GM12878 (cell line): ENCODE measurements at regions not wholly inside any gene's neighbourhood (a gene's known extent, or its start where the extent isn't known, plus 50 kb on each side); places are given as distances from the start of the nearest gene placed in this dataset.

Experiments used
- ATAC-seq: fragments of 200-7000 bp; cut with Tn5 transposase; 3 replicates; pipeline ENCODE4 v1.9.1; 2020; ENCODE audit warnings: mild to moderate bottlenecking, moderate library complexity
- BruUV-seq: library from RNA; stranded (reverse); fragments of 400-500 nt; replicated peaks from 2 replicates; lab custom pipeline; 2021; lab: Mats Ljungman, UMichigan
- CTCF ChIA-PET: fragments of 300-600 bp; sonication (Branson Sonifier 250); formaldehyde crosslinking; extraction: SDS; loops from one replicate; lab custom pipeline; 2021; ENCODE audit warnings: inconsistent platforms; lab: Yijun Ruan, JAX
- POLR2A ChIA-PET: fragments of 350-600 bp; formaldehyde crosslinking; extraction: SDS; loops from one replicate; lab custom pipeline; 2021; ENCODE audit warnings: inconsistent platforms; lab: Charles Lee
- RAD21 ChIA-PET: fragments of 300-600 bp; sonication (Branson Sonifier 250); formaldehyde crosslinking; loops from one replicate; lab custom pipeline; 2023; ENCODE audit warnings: antibody characterized with exemption; ENCODE audit not compliant: unreplicated experiment; lab: Charles Lee
- SMC1A ChIA-PET: fragments of 300-600 bp; sonication (Branson Sonifier 250); formaldehyde crosslinking; loops from one replicate; lab custom pipeline; 2023; ENCODE audit not compliant: unreplicated experiment, uncharacterized antibody; lab: Charles Lee
- DNase-seq: peaks from one replicate; pipeline ENCODE4 v3.0.0-alpha.2; 2011; ENCODE audit warnings: low read depth, low spot score
- FAIRE-seq: peaks from 3 replicates; lab custom pipeline; 2011; peaks lifted over from hg19 to GRCh38; lab: Jason Lieb, UNC
- H2AFZ ChIP-seq: 2 replicates; pipeline ENCODE4 v1.6.0; 2011; ENCODE audit warnings: low read depth, low read length, control low read depth; ENCODE audit not compliant: control insufficient read depth
- H3K27ac ChIP-seq: 2 replicates; pipeline ENCODE4 v1.5.1; 2011; ENCODE audit warnings: control low read depth; ENCODE audit not compliant: control insufficient read depth, insufficient read depth
- H3K27me3 ChIP-seq, 2 experiments: replicated peaks in 1 of 2; 2 replicates each; pipeline versions ENCODE4 v1.6.0 to v1.6.1; 2011; ENCODE audit warnings: low read length in 1 of 2; ENCODE audit not compliant: control insufficient read depth in 2 of 2, insufficient read depth in 2 of 2
- H3K36me3 ChIP-seq, 2 experiments: 2 replicates each; pipeline ENCODE4 v1.5.1; 2011; ENCODE audit warnings: low read length in 1 of 2; ENCODE audit not compliant: control insufficient read depth in 2 of 2, insufficient read depth in 2 of 2
- H3K4me1 ChIP-seq: 2 replicates; pipeline ENCODE4 v1.6.1; 2011; ENCODE audit warnings: mild to moderate bottlenecking, low read length, moderate library complexity, mixed read lengths; ENCODE audit not compliant: control insufficient read depth, insufficient read depth
- H3K4me2 ChIP-seq: 2 replicates; pipeline ENCODE4 v1.6.0; 2011; ENCODE audit warnings: control low read depth; ENCODE audit not compliant: control insufficient read depth, insufficient read depth
- H3K4me3 ChIP-seq: fragments of 200-600 bp; sonication (generic); 2 replicates; pipeline ENCODE4 v1.5.1; 2016
- H3K79me2 ChIP-seq: 2 replicates; pipeline ENCODE4 v1.6.0; 2011; ENCODE audit warnings: low read length; ENCODE audit not compliant: control insufficient read depth, insufficient read depth
- H3K9ac ChIP-seq: 2 replicates; pipeline ENCODE4 v1.8.0; 2011; ENCODE audit warnings: low read length, control low read depth, mixed read lengths; ENCODE audit not compliant: control insufficient read depth, insufficient read depth
- H3K9me3 ChIP-seq: replicated peaks from 3 replicates; pipeline ENCODE4 v1.5.1; 2011; ENCODE audit warnings: mild to moderate bottlenecking, low read length; ENCODE audit not compliant: control insufficient read depth, insufficient read depth
- H4K20me1 ChIP-seq: 2 replicates; pipeline ENCODE4 v1.6.0; 2011; ENCODE audit not compliant: control insufficient read depth, insufficient read depth
- BCL11A ChIP-seq: IDR thresholded peaks from 2 replicates; pipeline ENCODE4 v1.6.1; 2011; ENCODE audit warnings: low read depth, low read length
- BCL3 ChIP-seq: IDR thresholded peaks from 2 replicates; pipeline ENCODE4 v1.6.1; 2011; ENCODE audit warnings: borderline replicate concordance, low read depth, mild to moderate bottlenecking, moderate library complexity, low read length; ENCODE audit not compliant: insufficient read depth, poor library complexity, severe bottlenecking
- CBX5 ChIP-seq: sonication (generic); IDR thresholded peaks from 2 replicates; pipeline ENCODE4 v1.6.1; 2016; ENCODE audit warnings: low read depth, moderate library complexity, mild to moderate bottlenecking, inconsistent platforms
- CREM ChIP-seq: IDR thresholded peaks from 2 replicates; pipeline ENCODE4 v1.6.1; 2014; ENCODE audit warnings: antibody characterized with exemption, low read depth
- EGR1 ChIP-seq, 2 experiments: IDR thresholded peaks; 1 replicate in 1 of 2; 2 replicates in 1 of 2; pipeline ENCODE4 v1.6.1; 2011 to 2012; ENCODE audit warnings: low read depth in 2 of 2, low read length in 2 of 2, borderline replicate concordance in 1 of 2, mild to moderate bottlenecking in 1 of 2, moderate library complexity in 1 of 2
- ETV6 ChIP-seq, 2 experiments: fragments of 450-650 bp in 1 of 2; IDR thresholded peaks in 1 of 2; conservative IDR thresholded peaks in 1 of 2; 2 replicates each; pipeline ENCODE4 v1.6.1; 2014; ENCODE audit warnings: antibody characterized with exemption in 1 of 2, borderline replicate concordance in 1 of 2, low read depth in 1 of 2, mild to moderate bottlenecking in 1 of 2, moderate library complexity in 1 of 2
- LARP7 ChIP-seq: fragments of 450-650 bp; IDR thresholded peaks from 2 replicates; pipeline ENCODE4 v1.6.1; 2017; ENCODE audit warnings: mild to moderate bottlenecking
- MTA3 ChIP-seq: IDR thresholded peaks from 2 replicates; pipeline ENCODE4 v1.6.1; 2012; ENCODE audit warnings: low read length, inconsistent platforms, borderline replicate concordance
- POLR2A ChIP-seq: IDR thresholded peaks from 2 replicates; pipeline ENCODE4 v1.6.1; 2011; ENCODE audit warnings: low read depth, mild to moderate bottlenecking, low read length
- RELA ChIP-seq: fragments of 450-650 bp; IDR thresholded peaks from 2 replicates; pipeline ENCODE4 v1.8.0; 2014; ENCODE audit warnings: borderline replicate concordance; ENCODE audit not compliant: partially characterized antibody
- TBL1XR1 ChIP-seq: IDR thresholded peaks from 2 replicates; pipeline ENCODE4 v1.6.1; 2012; ENCODE audit warnings: low read depth, low read length, improper control_type of control experiment
- USF2 ChIP-seq: IDR thresholded peaks from 2 replicates; pipeline ENCODE4 v1.6.1; 2011; ENCODE audit warnings: low read depth, low read length, improper control_type of control experiment, borderline replicate concordance
- ZNF217 ChIP-seq: fragments of 450-650 bp; IDR thresholded peaks from 2 replicates; pipeline ENCODE4 v1.6.1; 2017; ENCODE audit warnings: antibody characterized with exemption, mild to moderate bottlenecking
- WGBS: methylation state at CpG from one replicate; pipeline ENCODE4 v1.1.6; 2016; ENCODE audit warnings: low lambda C conversion rate; ENCODE audit not compliant: insufficient replicate concordance, insufficient coverage; ENCODE audit errors: missing lambda C conversion rate; 5-methylcytosine and 5-hydroxymethylcytosine counted together
- in situ Hi-C: fragments of 300-500 bp; cut with MboI; formaldehyde crosslinking; loops from 9 replicates; pipeline ENCODE4 v1.14.3; 2018; ENCODE audit warnings: mixed read lengths
- intact Hi-C: fragments of 100-400 bp; cut with micrococcal nuclease; formaldehyde crosslinking; loops from one replicate; pipeline ENCODE4 v1.14.2; 2022; ENCODE audit not compliant: unreplicated experiment

GRCh38 chr10:83592337-83592935 is 546.9 kb upstream of the GHITM start:
- intact Hi-C loops (no loop called here), in situ Hi-C loops (no loop called here)
- DNase-seq: no peak
- ChIA-PET CTCF (no interaction called here), RAD21 (no interaction called here), SMC1A (no interaction called here), POLR2A (no interaction called here)
- Histone ChIP-seq H2AFZ (no peak overlapping the region), H3K79me2 (no peaks in the 10 kb centered on the region), H3K9me3 (no peaks in the 10 kb centered on the region; the same call in 1 of the 3 replicates), H3K27ac (no peak overlapping the region), H3K9ac (no peak overlapping the region), H3K4me3 (no peak overlapping the region), H3K4me1 (no peaks in the 10 kb centered on the region), H3K36me3 (no peaks in the 10 kb centered on the region), H3K4me2 (no peak overlapping the region), H3K27me3 (no peaks in the 10 kb centered on the region), H4K20me1 (no peaks in the 10 kb centered on the region)
- no TSS peak for BruUV-seq
- 5% methylated on average over 1 of the region's 1 CpG for WGBS
- TF ChIP-seq ZNF217: no peak
- peak; percentile 99 for TF ChIP-seq CBX5
- TF ChIP-seq RELA: no peak
- TF ChIP-seq MTA3: no peak
- ATAC-seq: no peak
- no peak for FAIRE-seq

- H3K4me2 ChIP-seq: no peak overlapping the region
- ChIA-PET POLR2A (no interaction called here), RAD21 (no interaction called here), SMC1A (interaction anchor here (0.7 to 1.4 kb wide), 6 partner anchors 11 to 77 kb away, joined by 3 to 6 read pairs (median 3); no protein-coding TSS in a partner anchor), CTCF (interaction anchor here (1.0 to 1.1 kb wide), 2 partner anchors 267 kb away, joined by 4 read pairs; no protein-coding TSS in a partner anchor)
- no TSS peak for BruUV-seq
- H3K9ac ChIP-seq: no peak overlapping the region
- H3K4me1 ChIP-seq: peaks cover 8% of the 10 kb centered on the region; the same call in 1 of the 2 replicates
- 0% methylated on average over 1 of the region's 1 CpG for WGBS
- H3K27me3 ChIP-seq: no peaks in the 10 kb centered on the region
- peak; percentile 55 for DNase-seq
- no peaks in the 10 kb centered on the region for H3K36me3 ChIP-seq
- intact Hi-C loops (loop anchor here (2.0 kb wide), 1 partner anchor 57 kb away; no protein-coding TSS in a partner anchor), in situ Hi-C loops (no loop called here)
- no peaks in the 10 kb centered on the region for H4K20me1 ChIP-seq
- no peak overlapping the region for H3K4me3 ChIP-seq
- no peak overlapping the region for H3K27ac ChIP-seq
- H3K79me2 ChIP-seq: no peaks in the 10 kb centered on the region
- no peak overlapping the region for H2AFZ ChIP-seq
- H3K9me3 ChIP-seq: no peaks in the 10 kb centered on the region
- ATAC-seq: peak; percentile 98
- no peak for FAIRE-seq
- TF ChIP-seq LARP7: no peak
- TF ChIP-seq USF2: no peak
- peak; percentile 50; the same call in 1 of the 2 replicates for TF ChIP-seq CREM
- no peak for TF ChIP-seq POLR2A
- peak; percentile 51 for TF ChIP-seq BCL3
- TF ChIP-seq ETV6 (conservative IDR thresholded peaks at IDR 0.05 in 1 of 2, IDR thresholded peaks at IDR 0.05 in 1 of 2; ENCODE audit: borderline replicate concordance in 1 of 2, low read depth in 1 of 2): peak in 1 of 2 experiments; percentile 61; a peak in 1 of 4 replicates
- TF ChIP-seq BCL11A: peak; percentile 72; the same call in 1 of the 2 replicates
- TF ChIP-seq TBL1XR1: no peak
- TF ChIP-seq EGR1 (IDR thresholded peaks at IDR 0.05; ENCODE audit: borderline replicate concordance in 1 of 2, low read depth in 2 of 2, low read length in 2 of 2): no peak
These were observed 535.6 kb upstream of the GHITM start for GRCh38 chr10:83603708-83604107.
